HepG2 (cell line): ENCODE measurements at regions not wholly inside any gene's neighbourhood (a gene's known extent, or its start where the extent isn't known, plus 50 kb on each side); places are given as distances from the start of the nearest gene placed in this dataset.

ENCODE experiments used
- ATAC-seq: fragments of 200-7000 bp; cut with Tn5 transposase; 3 replicates; pipeline ENCODE4 v1.9.1; 2020; ENCODE audit warnings: mild to moderate bottlenecking, moderate library complexity
- BruUV-seq: library from RNA; stranded (reverse); fragments of 400-500 nt; replicated peaks from 2 replicates; lab custom pipeline; 2021; lab: Mats Ljungman, UMichigan
- CTCF ChIA-PET: fragments of 300-600 bp; formaldehyde crosslinking; extraction: SDS; loops from one replicate; lab custom pipeline; 2021; ENCODE audit warnings: low total read pairs, inconsistent platforms, low intra/inter-chr PET ratio; lab: Yijun Ruan, JAX
- POLR2A ChIA-PET: fragments of 350-600 bp; sonication (Branson Sonifier 250); formaldehyde crosslinking; loops from one replicate; lab custom pipeline; 2020; ENCODE audit warnings: antibody characterized with exemption, inconsistent platforms; lab: Yijun Ruan, JAX
- DNase-seq: peaks from one replicate; pipeline ENCODE4 v3.0.0-alpha.2; 2015; ENCODE audit warnings: low spot score
- FAIRE-seq: peaks from 3 replicates; lab custom pipeline; 2011; peaks lifted over from hg19 to GRCh38; lab: Jason Lieb, UNC
- H2AFZ ChIP-seq: one replicate; pipeline ENCODE4 v1.6.1; 2011; ENCODE audit warnings: low read length, inconsistent platforms
- H3K27ac ChIP-seq: fragments of 300-600 bp; 3 replicates; pipeline ENCODE4 v1.8.0; 2011; ENCODE audit warnings: mixed run types, mild to moderate bottlenecking, mixed read lengths, low read length, inconsistent platforms; ENCODE audit not compliant: insufficient read depth; ENCODE audit errors: extremely low read length
- H3K27me3 ChIP-seq, 2 experiments: fragments of 200-600 bp in 1 of 2; 2 replicates in 1 of 2; 3 replicates in 1 of 2; pipeline versions ENCODE4 v1.6.0 to v1.8.0; 2011; ENCODE audit warnings: low read length in 2 of 2, mild to moderate bottlenecking in 2 of 2, moderate library complexity in 2 of 2, inconsistent platforms in 1 of 2; ENCODE audit not compliant: insufficient read depth in 2 of 2, control insufficient read depth in 1 of 2
- H3K36me3 ChIP-seq, 2 experiments: fragments of 200-600 bp in 1 of 2; replicated peaks in 1 of 2; 2 replicates in 1 of 2; 3 replicates in 1 of 2; pipeline versions ENCODE4 v1.5.1 to v1.8.0; 2011; ENCODE audit warnings: low read length in 2 of 2, inconsistent platforms in 1 of 2; ENCODE audit not compliant: insufficient read depth in 2 of 2, control insufficient read depth in 1 of 2
- H3K4me1 ChIP-seq: 2 replicates; pipeline ENCODE4 v1.5.1; 2012; ENCODE audit warnings: low read length, inconsistent platforms; ENCODE audit not compliant: insufficient read depth
- H3K4me2 ChIP-seq: 2 replicates; pipeline ENCODE4 v1.6.0; 2011; ENCODE audit warnings: low read depth, low read length, inconsistent platforms
- H3K4me3 ChIP-seq, 3 experiments: fragments of 200-600 bp in 1 of 3; sonication (generic), shearing (Covaris generic) in 1 of 3; replicated peaks in 1 of 3; 2 replicates each; pipeline ENCODE4 v1.5.1; 2011 to 2016; ENCODE audit warnings: low read length in 3 of 3, inconsistent platforms in 2 of 3, low read depth in 2 of 3, mild to moderate bottlenecking in 2 of 3, control low read depth in 1 of 3, mixed read lengths in 1 of 3; ENCODE audit not compliant: insufficient read depth in 1 of 3
- H3K79me2 ChIP-seq: one replicate; pipeline ENCODE4 v1.6.1; 2011; ENCODE audit warnings: low read length, inconsistent platforms; ENCODE audit not compliant: insufficient read depth
- H3K9ac ChIP-seq: 2 replicates; pipeline ENCODE4 v1.6.0; 2011; ENCODE audit warnings: mild to moderate bottlenecking, low read depth, low read length, inconsistent platforms; ENCODE audit not compliant: insufficient read depth
- H3K9me3 ChIP-seq: 2 replicates; pipeline ENCODE4 v1.5.1; 2012; ENCODE audit warnings: mild to moderate bottlenecking, low read length
- H4K20me1 ChIP-seq: 2 replicates; pipeline ENCODE4 v1.6.0; 2011; ENCODE audit warnings: inconsistent platforms, mild to moderate bottlenecking, low read length, moderate library complexity; ENCODE audit not compliant: insufficient read depth
- CEBPB ChIP-seq: IDR thresholded peaks from 2 replicates; pipeline ENCODE4 v1.6.1; 2011; ENCODE audit warnings: low read depth, low read length, improper control_type of control experiment, borderline replicate concordance
- HMG20A ChIP-seq: IDR thresholded peaks from 2 replicates; pipeline ENCODE4 v1.6.1; 2016; ENCODE audit warnings: borderline replicate concordance
- KDM2A ChIP-seq: sonication (generic); formaldehyde crosslinking; IDR thresholded peaks from 2 replicates; pipeline ENCODE4 v1.4.0; 2020; ENCODE audit warnings: low read depth, missing genetic modification reagents, borderline replicate concordance
- NR3C1 ChIP-seq: sonication (generic); formaldehyde crosslinking; IDR thresholded peaks from 2 replicates; pipeline ENCODE4 v1.4.0; 2020; ENCODE audit warnings: missing genetic modification reagents
- PHF5A ChIP-seq: IDR thresholded peaks from one replicate; pipeline ENCODE4 v1.6.1; 2018; ENCODE audit warnings: low read depth, missing genetic modification reagents; ENCODE audit not compliant: unreplicated experiment
- SMARCE1 ChIP-seq: fragments of 450-650 bp; IDR thresholded peaks from 2 replicates; pipeline ENCODE4 v1.6.1; 2017; ENCODE audit warnings: borderline replicate concordance
- ZNF746 ChIP-seq: sonication (generic); formaldehyde crosslinking; IDR thresholded peaks from 2 replicates; pipeline ENCODE4 v1.8.0; 2022; ENCODE audit warnings: mild to moderate bottlenecking, missing genetic modification reagents
- WGBS: methylation state at CpG from one replicate; pipeline ENCODE4 v1.1.6; 2017; ENCODE audit warnings: low lambda C conversion rate; 5-methylcytosine and 5-hydroxymethylcytosine counted together
- in situ Hi-C: cut with HindIII; loops from 2 replicates; pipeline ENCODE4 v1.10.0; 2017; ENCODE audit warnings: low pct_unique_long_range_greater_than_20kb; ENCODE audit not compliant: extremely low pct_ligation_motif_present
- intact Hi-C: fragments of 100-400 bp; cut with micrococcal nuclease; formaldehyde crosslinking; loops from one replicate; pipeline ENCODE4 v1.10.0; 2022; ENCODE audit not compliant: unreplicated experiment
- TF ChIP-seq, protein P1 (sequence below): sonication (generic); formaldehyde crosslinking; IDR thresholded peaks from 2 replicates; pipeline ENCODE4 v1.4.0; 2020; ENCODE audit warnings: missing genetic modification reagents, low read depth, mild to moderate bottlenecking, borderline replicate concordance
- TF ChIP-seq, protein P2 (sequence below): IDR thresholded peaks from 2 replicates; pipeline ENCODE4 v1.6.1; 2016

DNA sequence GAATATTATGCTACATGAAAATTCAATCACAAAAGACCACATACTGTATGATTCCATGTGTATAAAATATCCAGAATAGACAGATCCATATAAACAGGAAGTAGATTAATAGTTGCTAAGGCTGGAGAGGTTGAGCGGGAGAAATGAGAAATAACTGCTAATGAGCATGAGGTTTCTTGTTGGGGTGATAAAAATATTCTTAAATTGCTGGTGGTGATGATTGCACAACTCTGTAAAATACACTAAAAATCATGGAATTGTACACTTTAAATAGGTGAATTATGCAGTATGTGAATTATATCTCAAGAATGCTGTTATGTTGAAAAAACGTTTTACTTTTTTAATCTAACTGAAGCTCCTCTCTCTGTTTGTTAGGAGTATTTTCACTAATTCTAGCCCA lies 101.8 kb upstream of the CREB1 start:
- in situ Hi-C loops (no loop called here), intact Hi-C loops (no loop called here)
- Histone ChIP-seq H3K36me3 (no peaks in the 10 kb centered on the region), H3K79me2 (no peaks in the 10 kb centered on the region), H3K4me1 (no peaks in the 10 kb centered on the region), H3K4me2 (no peak overlapping the region), H2AFZ (no peak overlapping the region), H3K9me3 (no peaks in the 10 kb centered on the region), H4K20me1 (no peaks in the 10 kb centered on the region), H3K9ac (no peak overlapping the region), H3K4me3 (no peak overlapping the region), H3K27me3 (no peaks in the 10 kb centered on the region), H3K27ac (no peak overlapping the region)
- ChIA-PET CTCF (no interaction called here), POLR2A (no interaction called here)
- BruUV-seq, result no TSS peak
- WGBS, result 45% methylated on average over 2 of the region's 2 CpGs
- ATAC-seq (no peak), DNase-seq (no peak), FAIRE-seq (no peak)
- 0 out of 2 replicates have a peak, but pooled peaks have one; percentile 16 for TF ChIP-seq CEBPB
- no peak for TF ChIP-seq ZNF746 (CRISPR knock-in tag)

DNA sequence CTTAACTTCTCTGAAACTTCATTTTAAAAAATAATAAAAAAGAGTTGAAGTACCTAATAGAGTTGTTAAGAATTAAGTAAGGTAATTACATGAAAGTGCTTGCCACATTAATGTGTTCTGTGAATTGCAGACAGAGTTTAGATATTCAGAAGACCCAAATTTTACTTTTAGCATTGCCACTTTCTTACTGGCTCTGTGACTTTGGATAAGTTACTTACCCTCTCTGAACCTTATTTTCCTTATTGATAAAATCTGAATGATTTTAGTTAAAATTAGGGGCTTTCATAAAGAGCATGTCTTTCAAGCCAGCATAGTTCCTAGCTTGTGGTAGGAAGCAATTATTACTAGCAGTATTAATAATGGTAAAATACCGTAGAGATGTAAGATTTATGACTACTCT lies 101.2 kb upstream of the CREB1 start:
- Histone ChIP-seq H3K4me3 (no peak overlapping the region), H3K36me3 (no peaks in the 10 kb centered on the region), H3K79me2 (no peaks in the 10 kb centered on the region), H3K4me2 (no peak overlapping the region), H3K27me3 (no peaks in the 10 kb centered on the region), H4K20me1 (no peaks in the 10 kb centered on the region), H3K9ac (no peak overlapping the region), H2AFZ (no peak overlapping the region), H3K9me3 (no peaks in the 10 kb centered on the region), H3K27ac (no peak overlapping the region), H3K4me1 (no peaks in the 10 kb centered on the region)
- FAIRE-seq (no peak), DNase-seq (no peak), ATAC-seq (no peak)
- 57% methylated on average over 1 of the region's 1 CpG for WGBS
- POLR2A ChIA-PET, result no interaction called here
- BruUV-seq, result no TSS peak
- intact Hi-C loops (no loop called here), in situ Hi-C loops (no loop called here)
- CTCF ChIA-PET, result no interaction called here
- TF ChIP-seq SMARCE1 (no peak), HMG20A (CRISPR knock-in tag) (no peak), PHF5A (CRISPR knock-in tag) (no peak), KDM2A (no peak), NR3C1 (no peak)
- TF ChIP-seq, protein P1, sequence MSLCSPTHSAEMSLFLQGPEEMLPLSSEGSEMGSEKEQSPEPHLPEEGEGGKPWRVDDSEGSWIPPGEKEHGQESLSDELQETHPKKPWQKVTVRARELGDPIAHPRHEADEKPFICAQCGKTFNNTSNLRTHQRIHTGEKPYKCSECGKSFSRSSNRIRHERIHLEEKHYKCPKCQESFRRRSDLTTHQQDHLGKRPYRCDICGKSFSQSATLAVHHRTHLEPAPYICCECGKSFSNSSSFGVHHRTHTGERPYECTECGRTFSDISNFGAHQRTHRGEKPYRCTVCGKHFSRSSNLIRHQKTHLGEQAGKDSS, result no peak
- TF ChIP-seq, protein P2, sequence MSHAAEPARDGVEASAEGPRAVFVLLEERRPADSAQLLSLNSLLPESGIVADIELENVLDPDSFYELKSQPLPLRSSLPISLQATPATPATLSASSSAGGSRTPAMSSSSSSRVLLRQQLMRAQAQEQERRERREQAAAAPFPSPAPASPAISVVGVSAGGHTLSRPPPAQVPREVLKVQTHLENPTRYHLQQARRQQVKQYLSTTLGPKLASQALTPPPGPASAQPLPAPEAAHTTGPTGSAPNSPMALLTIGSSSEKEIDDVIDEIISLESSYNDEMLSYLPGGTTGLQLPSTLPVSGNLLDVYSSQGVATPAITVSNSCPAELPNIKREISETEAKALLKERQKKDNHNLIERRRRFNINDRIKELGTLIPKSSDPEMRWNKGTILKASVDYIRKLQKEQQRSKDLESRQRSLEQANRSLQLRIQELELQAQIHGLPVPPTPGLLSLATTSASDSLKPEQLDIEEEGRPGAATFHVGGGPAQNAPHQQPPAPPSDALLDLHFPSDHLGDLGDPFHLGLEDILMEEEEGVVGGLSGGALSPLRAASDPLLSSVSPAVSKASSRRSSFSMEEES (CRISPR knock-in tag), result no peak
